ENCODE measurements at regions not wholly inside any gene's neighbourhood (a gene's known extent, or its start where the extent isn't known, plus 50 kb on each side); places are given as distances from the start of the nearest gene placed in this dataset.

- TF ChIP-seq SMC3 (IDR thresholded peaks at IDR 0.05) (no peak), CBX2 (IDR thresholded peaks at IDR 0.05; ENCODE audit: borderline replicate concordance, low read depth) (no peak), TFCP2L1 (CRISPR knock-in tag; IDR thresholded peaks at IDR 0.05) (no peak), ATOH8 (CRISPR knock-in tag; IDR thresholded peaks at IDR 0.05; ENCODE audit: low read depth) (no peak), MAZ (IDR thresholded peaks at IDR 0.05; ENCODE audit: borderline replicate concordance, low read depth, low read length) (no peak), MYC (IDR thresholded peaks at IDR 0.05; ENCODE audit: borderline replicate concordance, low read length) (no peak), BCL3 (IDR thresholded peaks at IDR 0.05) (no peak), NR3C1 (IDR thresholded peaks at IDR 0.05) (no peak), CHD2 (IDR thresholded peaks at IDR 0.05; ENCODE audit: low read length, partially characterized antibody) (no peak), ZC3H11A (IDR thresholded peaks at IDR 0.05) (no peak), MAX (IDR thresholded peaks at IDR 0.05) (no peak), HMGXB4 (CRISPR knock-in tag; IDR thresholded peaks at IDR 0.05; ENCODE audit: borderline replicate concordance) (no peak), NFE2L2 (conservative IDR thresholded peaks at IDR 0.05; ENCODE audit: low read length) (no peak), EP300 (IDR thresholded peaks at IDR 0.05) (no peak), PHF8 (IDR thresholded peaks at IDR 0.05; ENCODE audit: borderline replicate concordance, low read depth) (no peak), HOXB5 (CRISPR knock-in tag; IDR thresholded peaks at IDR 0.05) (no peak), HOXB13 (CRISPR knock-in tag; IDR thresholded peaks at IDR 0.05; ENCODE audit: low read depth) (no peak), POLR2AphosphoS2 (conservative IDR thresholded peaks at IDR 0.05; ENCODE audit: low read length) (no peak)
- H3K4me2 ChIP-seq, result no peak overlapping the region
- H3K27ac ChIP-seq, result no peak overlapping the region
- H3K4me3 ChIP-seq, result no peak overlapping the region
- ATAC-seq (no peak), FAIRE-seq (no peak), DNase-seq (ENCODE audit: low read depth in 1 of 2, low spot score in 1 of 2) (no peak)
- CTCF ChIA-PET, result interaction anchor here (0.7 kb wide), 1 partner anchor 8 kb away, joined by 3 read pairs; no protein-coding TSS in a partner anchor
- POLR2A ChIA-PET, result no interaction called here
- no peaks in the 10 kb centered on the region for H3K9me3 ChIP-seq
- H3K4me1 ChIP-seq, result no peaks in the 10 kb centered on the region
- WGBS (ENCODE audit: missing lambda C conversion rate), result under 1% methylated on average over 3 of the region's 3 CpGs
These were observed 431.0 kb downstream of the SH3GL2 start for GRCh38 chr9:18009902-18010301.

GRCh38 chr9:18010492-18010891 is 431.6 kb downstream of the SH3GL2 start:
- no peak overlapping the region for H3K27ac ChIP-seq
- ATAC-seq (no peak), FAIRE-seq (no peak), DNase-seq (ENCODE audit: low read depth in 1 of 2, low spot score in 1 of 2) (no peak)
- ChIA-PET POLR2A (no interaction called here), CTCF (interaction anchor here (1.7 kb wide), 1 partner anchor 14 kb away, joined by 4 read pairs; no protein-coding TSS in a partner anchor)
- no peak for TF ChIP-seq JUN (IDR thresholded peaks at IDR 0.05)
- TF ChIP-seq CHD2 (IDR thresholded peaks at IDR 0.05; ENCODE audit: low read length, partially characterized antibody), result no peak
- no peak for TF ChIP-seq BHLHE40 (IDR thresholded peaks at IDR 0.05; ENCODE audit: low read depth, low read length)
- no peak for TF ChIP-seq CTCF (IDR thresholded peaks at IDR 0.05)
- TF ChIP-seq FOXS1 (CRISPR knock-in tag; IDR thresholded peaks at IDR 0.05), result no peak
- TF ChIP-seq REST (IDR thresholded peaks at IDR 0.05), result no peak
- H3K4me3 ChIP-seq, result no peak overlapping the region
- WGBS (ENCODE audit: missing lambda C conversion rate), result 2% methylated on average over 5 of the region's 5 CpGs
- H3K9me3 ChIP-seq, result no peaks in the 10 kb centered on the region
- no peak overlapping the region for H3K4me2 ChIP-seq
- no peaks in the 10 kb centered on the region for H3K4me1 ChIP-seq

All from A549 (cell line).